Activated CD8-positive, alpha-beta memory T cell treated with anti-CD3 and anti-CD28 coated beads, Interleukin-2, amount 10 ng/mL, durations not matched to agents 7 days and 5 days (primary cell): ENCODE measurements at regions not wholly inside any gene's neighbourhood (a gene's known extent, or its start where the extent isn't known, plus 50 kb on each side); places are given as distances from the start of the nearest gene placed in this dataset.

Source experiments
- ATAC-seq: fragments of 150-1000 bp; cut with Tn5 transposase; one replicate; pipeline ENCODE4 v1.10.0; 2021; ENCODE audit warnings: moderate library complexity
- CTCF ChIA-PET: fragments of 350-600 bp; sonication (Branson Sonifier 250); formaldehyde crosslinking; loops from one replicate; lab custom pipeline; 2021; ENCODE audit warnings: antibody characterized with exemption; lab: Charles Lee
- DNase-seq: peaks from one replicate; pipeline ENCODE4 v3.0.0-alpha.2; 2020
- H3K27ac Mint-ChIP-seq: one replicate; pipeline ENCODE4 v1.8.0; 2021; ENCODE audit warnings: mild to moderate bottlenecking, mixed read lengths
- H3K27me3 Mint-ChIP-seq: one replicate; pipeline ENCODE4 v1.8.0; 2021; ENCODE audit warnings: mixed read lengths
- H3K36me3 Mint-ChIP-seq: one replicate; pipeline ENCODE4 v1.8.0; 2021; ENCODE audit warnings: mild to moderate bottlenecking, mixed read lengths
- H3K4me1 Mint-ChIP-seq: one replicate; pipeline ENCODE4 v1.8.0; 2021; ENCODE audit warnings: mixed read lengths
- H3K4me3 Mint-ChIP-seq: one replicate; pipeline ENCODE4 v1.8.0; 2021; ENCODE audit warnings: mild to moderate bottlenecking, moderate library complexity, mixed read lengths
- H3K9me3 Mint-ChIP-seq: one replicate; pipeline ENCODE4 v1.8.0; 2022; ENCODE audit warnings: low read depth, mixed read lengths

- CTCF ChIA-PET, result no interaction called here
Observed at GRCh38 chr4:62159306-62159705, 959.2 kb downstream of the ADGRL3 start.

GRCh38 chr4:62156205-62156604 is 956.1 kb downstream of the ADGRL3 start:
- H3K4me1 Mint-ChIP-seq, result no peaks in the 10 kb centered on the region
- no peaks in the 10 kb centered on the region for H3K27me3 Mint-ChIP-seq
- H3K4me3 Mint-ChIP-seq, result no peak overlapping the region
- no peak for ATAC-seq
- no peak overlapping the region for H3K27ac Mint-ChIP-seq
- CTCF ChIA-PET, result no interaction called here
- peaks cover 12% of the 10 kb centered on the region for H3K9me3 Mint-ChIP-seq
- no peaks in the 10 kb centered on the region for H3K36me3 Mint-ChIP-seq
- no peak for DNase-seq

More at GRCh38 chr4:62159306-62159705, 959.2 kb downstream of the ADGRL3 start:
- peaks cover 17% of the 10 kb centered on the region for H3K9me3 Mint-ChIP-seq
- H3K27ac Mint-ChIP-seq, result no peak overlapping the region
- no peaks in the 10 kb centered on the region for H3K4me1 Mint-ChIP-seq
- H3K36me3 Mint-ChIP-seq, result no peaks in the 10 kb centered on the region
- no peak overlapping the region for H3K4me3 Mint-ChIP-seq
- ATAC-seq (no peak), DNase-seq (no peak)
- H3K27me3 Mint-ChIP-seq, result no peaks in the 10 kb centered on the region

DNA sequence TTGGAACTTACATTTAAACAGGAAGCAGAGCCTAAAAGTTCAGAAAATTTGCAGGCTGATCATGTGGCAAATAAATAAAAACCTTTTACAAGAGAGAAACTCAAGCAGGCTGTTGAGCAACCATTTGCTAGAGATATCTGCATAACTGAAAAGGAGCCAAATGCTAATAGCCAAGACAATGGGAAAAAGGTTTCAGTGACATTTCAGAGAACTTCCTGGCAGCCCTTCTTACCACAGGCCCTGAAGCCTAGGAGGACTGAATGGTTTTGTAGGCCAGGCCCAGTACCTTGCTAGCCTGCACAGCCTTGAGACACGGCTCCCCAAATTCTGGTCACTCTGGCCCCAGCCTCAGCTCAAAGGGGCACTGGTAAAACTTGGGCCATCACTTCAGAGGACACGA is 945.1 kb downstream of the ADGRL3 start:
- ATAC-seq, result no peak
- H3K36me3 Mint-ChIP-seq, result no peaks in the 10 kb centered on the region
- no peak for DNase-seq
- no peaks in the 10 kb centered on the region for H3K4me1 Mint-ChIP-seq
- peaks cover 12% of the 10 kb centered on the region for H3K9me3 Mint-ChIP-seq
- H3K27ac Mint-ChIP-seq, result no peak overlapping the region
- CTCF ChIA-PET, result no interaction called here
- no peaks in the 10 kb centered on the region for H3K27me3 Mint-ChIP-seq
- H3K4me3 Mint-ChIP-seq, result no peak overlapping the region

DNA sequence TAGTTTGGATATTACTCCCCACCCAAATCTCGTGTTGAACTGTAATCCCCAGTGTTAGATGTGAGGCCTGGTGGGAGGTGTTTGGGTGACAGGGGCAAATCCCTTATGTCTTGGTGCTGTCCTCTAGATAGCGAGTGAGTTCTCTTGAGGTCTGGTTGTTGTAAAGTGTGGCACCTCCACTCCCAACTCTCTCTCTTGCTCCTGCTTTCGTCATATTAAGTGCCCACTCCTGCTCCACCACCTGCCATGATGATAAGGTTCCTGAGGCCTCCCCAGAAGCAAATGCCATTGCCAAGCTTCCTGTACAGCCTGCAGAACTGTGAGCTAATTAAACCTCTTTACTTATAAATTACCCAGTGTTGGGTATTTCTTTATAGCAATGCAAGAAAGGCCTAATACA is 944.3 kb downstream of the ADGRL3 start:
- Mint-ChIP-seq H3K9me3 (peaks cover 13% of the 10 kb centered on the region), H3K4me1 (no peaks in the 10 kb centered on the region), H3K27me3 (no peaks in the 10 kb centered on the region), H3K36me3 (no peaks in the 10 kb centered on the region), H3K27ac (no peak overlapping the region), H3K4me3 (no peak overlapping the region)
- DNase-seq (no peak), ATAC-seq (no peak)
- CTCF ChIA-PET, result no interaction called here

DNA sequence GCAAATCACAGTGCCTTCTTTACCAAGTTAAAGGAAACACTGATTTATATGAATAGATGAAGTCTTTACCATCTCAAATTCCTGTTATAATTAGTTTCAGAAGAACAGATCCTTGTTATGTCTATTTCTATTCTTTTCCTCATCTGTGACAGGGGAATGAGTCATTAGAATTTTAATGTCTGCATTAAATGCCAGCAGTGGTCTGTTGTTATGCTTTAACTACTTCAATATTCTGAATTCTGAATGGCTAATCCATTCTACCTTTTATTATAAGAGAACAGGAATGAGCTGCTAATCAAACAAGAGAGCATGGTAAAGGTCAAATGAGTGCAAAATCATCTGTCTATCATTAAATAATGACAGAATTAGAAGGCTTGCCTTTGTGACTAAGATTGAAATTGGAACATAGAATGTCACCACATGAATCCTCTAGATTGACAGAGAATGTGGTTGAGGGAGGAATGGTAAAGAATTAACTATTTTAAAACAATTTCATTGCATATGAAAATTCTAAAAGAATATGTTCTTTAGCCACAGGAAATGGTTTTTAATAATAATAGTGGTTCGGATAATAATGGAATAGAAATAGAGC is 935.5 kb downstream of the ADGRL3 start:
- Mint-ChIP-seq H3K36me3 (no peaks in the 10 kb centered on the region), H3K27me3 (no peaks in the 10 kb centered on the region), H3K4me1 (no peaks in the 10 kb centered on the region), H3K9me3 (peaks cover 15% of the 10 kb centered on the region), H3K27ac (no peak overlapping the region), H3K4me3 (no peak overlapping the region)
- ATAC-seq (no peak), DNase-seq (no peak)
- CTCF ChIA-PET, result no interaction called here

DNA sequence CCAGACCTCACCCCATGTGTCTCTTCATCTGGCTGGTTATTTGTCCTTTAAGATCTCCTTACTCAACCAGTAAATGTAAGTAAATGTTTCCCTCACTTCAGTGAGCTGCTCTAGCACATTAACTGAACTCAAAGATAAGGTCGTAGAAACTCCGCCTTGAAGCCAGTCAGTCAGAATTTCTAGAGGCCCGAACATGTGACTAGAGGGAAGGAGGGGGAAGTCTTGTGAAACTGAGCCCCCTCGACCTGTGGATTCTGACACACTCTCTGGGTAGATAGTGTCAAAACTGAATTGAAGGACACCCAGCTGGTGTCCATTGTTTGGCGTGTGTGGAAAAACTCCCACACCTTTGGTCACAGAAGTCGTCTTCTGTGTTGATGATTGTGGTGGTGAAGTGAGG is 933.9 kb downstream of the ADGRL3 start:
- DNase-seq (no peak), ATAC-seq (no peak)
- CTCF ChIA-PET, result no interaction called here
- H3K27me3 Mint-ChIP-seq, result no peaks in the 10 kb centered on the region
- no peak overlapping the region for H3K27ac Mint-ChIP-seq
- H3K9me3 Mint-ChIP-seq, result peaks cover 12% of the 10 kb centered on the region
- H3K4me3 Mint-ChIP-seq, result no peak overlapping the region
- H3K36me3 Mint-ChIP-seq, result no peaks in the 10 kb centered on the region
- no peaks in the 10 kb centered on the region for H3K4me1 Mint-ChIP-seq

- DNase-seq (no peak), ATAC-seq (no peak)
- Mint-ChIP-seq H3K9me3 (peaks cover 12% of the 10 kb centered on the region), H3K27me3 (no peaks in the 10 kb centered on the region), H3K4me1 (no peaks in the 10 kb centered on the region), H3K4me3 (no peak overlapping the region), H3K27ac (no peak overlapping the region), H3K36me3 (no peaks in the 10 kb centered on the region)
- CTCF ChIA-PET, result no interaction called here
Observed at GRCh38 chr4:62133101-62133897, 933.2 kb downstream of the ADGRL3 start.

DNA sequence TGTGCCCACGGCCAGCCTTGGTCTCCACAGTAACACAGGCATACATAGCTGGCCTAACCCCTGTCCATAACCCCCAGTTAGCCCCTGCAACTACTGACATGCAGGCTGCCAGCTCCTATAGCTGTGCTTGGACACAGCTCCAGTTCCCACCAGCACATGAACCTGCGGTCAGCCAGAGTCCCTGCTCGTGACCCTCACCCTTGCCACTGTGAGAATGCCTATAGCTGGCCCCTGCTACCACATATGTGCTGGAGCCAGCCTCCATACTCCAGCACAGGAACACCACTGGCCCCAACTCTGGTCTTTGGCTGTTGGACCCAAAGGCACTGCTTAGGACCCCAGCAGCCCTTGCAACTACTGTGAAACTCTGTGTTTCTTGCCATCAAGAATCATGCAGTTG is 930.9 kb downstream of the ADGRL3 start:
- no peaks in the 10 kb centered on the region for H3K27me3 Mint-ChIP-seq
- no peak for DNase-seq
- no peak overlapping the region for H3K4me3 Mint-ChIP-seq
- H3K27ac Mint-ChIP-seq, result no peak overlapping the region
- H3K36me3 Mint-ChIP-seq, result no peaks in the 10 kb centered on the region
- CTCF ChIA-PET, result no interaction called here
- no peaks in the 10 kb centered on the region for H3K4me1 Mint-ChIP-seq
- peaks cover 12% of the 10 kb centered on the region for H3K9me3 Mint-ChIP-seq
- ATAC-seq, result no peak

- Mint-ChIP-seq H3K9me3 (peaks cover 12% of the 10 kb centered on the region), H3K27ac (no peak overlapping the region), H3K36me3 (no peaks in the 10 kb centered on the region), H3K27me3 (no peaks in the 10 kb centered on the region), H3K4me1 (no peaks in the 10 kb centered on the region), H3K4me3 (no peak overlapping the region)
- no peak for DNase-seq
- ATAC-seq, result no peak
- CTCF ChIA-PET, result no interaction called here
Observed at GRCh38 chr4:62130637-62131036, 930.5 kb downstream of the ADGRL3 start.

GRCh38 chr4:62130230-62130629 is 930.1 kb downstream of the ADGRL3 start:
- Mint-ChIP-seq H3K9me3 (peaks cover 12% of the 10 kb centered on the region), H3K27ac (no peak overlapping the region), H3K27me3 (no peaks in the 10 kb centered on the region), H3K4me3 (no peak overlapping the region), H3K4me1 (no peaks in the 10 kb centered on the region), H3K36me3 (no peaks in the 10 kb centered on the region)
- ATAC-seq (no peak), DNase-seq (no peak)
- CTCF ChIA-PET, result no interaction called here
